ENCODE measurements at regions not wholly inside any gene's neighbourhood (a gene's known extent, or its start where the extent isn't known, plus 50 kb on each side); places are given as distances from the start of the nearest gene placed in this dataset.

GRCh38 chr6:153580776-153581175 is 449.7 kb upstream of the RGS17 start:
- no TSS peak for BruUV-seq (replicated peaks)
- peaks cover 6% of the 10 kb centered on the region for H3K9me3 ChIP-seq (replicated peaks; ENCODE audit: control insufficient read depth, insufficient read depth, low read depth, low read length)
- H3K9me1 ChIP-seq (ENCODE audit: control insufficient read depth, insufficient read depth, low read length) = no peaks in the 10 kb centered on the region
- no peaks in the 10 kb centered on the region for H3K36me3 ChIP-seq (ENCODE audit: control insufficient read depth, insufficient read depth, low read length)
- ATAC-seq (no peak), FAIRE-seq (no peak), DNase-seq (ENCODE audit: extremely low read depth in 1 of 4, low spot score in 3 of 4) (no peak)
- no peaks in the 10 kb centered on the region for H3K79me2 ChIP-seq (ENCODE audit: control insufficient read depth, insufficient read depth, low read length)
- no peaks in the 10 kb centered on the region for H4K20me1 ChIP-seq (replicated peaks; ENCODE audit: control insufficient read depth, insufficient read depth, low read length)
- ChIA-PET CTCF (ENCODE audit: low intra/inter-chr PET ratio) (no interaction called here), POLR2A (no interaction called here)
- intact Hi-C loops (cut with micrococcal nuclease) = no loop called here
- H2AFZ ChIP-seq (ENCODE audit: low read depth, low read length) = no peak overlapping the region
- TF ChIP-seq, protein P1, sequence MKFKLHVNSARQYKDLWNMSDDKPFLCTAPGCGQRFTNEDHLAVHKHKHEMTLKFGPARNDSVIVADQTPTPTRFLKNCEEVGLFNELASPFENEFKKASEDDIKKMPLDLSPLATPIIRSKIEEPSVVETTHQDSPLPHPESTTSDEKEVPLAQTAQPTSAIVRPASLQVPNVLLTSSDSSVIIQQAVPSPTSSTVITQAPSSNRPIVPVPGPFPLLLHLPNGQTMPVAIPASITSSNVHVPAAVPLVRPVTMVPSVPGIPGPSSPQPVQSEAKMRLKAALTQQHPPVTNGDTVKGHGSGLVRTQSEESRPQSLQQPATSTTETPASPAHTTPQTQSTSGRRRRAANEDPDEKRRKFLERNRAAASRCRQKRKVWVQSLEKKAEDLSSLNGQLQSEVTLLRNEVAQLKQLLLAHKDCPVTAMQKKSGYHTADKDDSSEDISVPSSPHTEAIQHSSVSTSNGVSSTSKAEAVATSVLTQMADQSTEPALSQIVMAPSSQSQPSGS (CRISPR knock-in tag; IDR thresholded peaks at IDR 0.05) = no peak
- TF ChIP-seq, protein P2, sequence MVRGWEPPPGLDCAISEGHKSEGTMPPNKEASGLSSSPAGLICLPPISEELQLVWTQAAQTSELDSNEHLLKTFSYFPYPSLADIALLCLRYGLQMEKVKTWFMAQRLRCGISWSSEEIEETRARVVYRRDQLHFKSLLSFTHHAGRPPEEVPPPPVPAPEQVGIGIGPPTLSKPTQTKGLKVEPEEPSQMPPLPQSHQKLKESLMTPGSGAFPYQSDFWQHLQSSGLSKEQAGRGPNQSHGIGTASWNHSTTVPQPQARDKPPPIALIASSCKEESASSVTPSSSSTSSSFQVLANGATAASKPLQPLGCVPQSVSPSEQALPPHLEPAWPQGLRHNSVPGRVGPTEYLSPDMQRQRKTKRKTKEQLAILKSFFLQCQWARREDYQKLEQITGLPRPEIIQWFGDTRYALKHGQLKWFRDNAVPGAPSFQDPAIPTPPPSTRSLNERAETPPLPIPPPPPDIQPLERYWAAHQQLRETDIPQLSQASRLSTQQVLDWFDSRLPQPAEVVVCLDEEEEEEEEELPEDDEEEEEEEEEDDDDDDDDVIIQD (CRISPR knock-in tag; IDR thresholded peaks at IDR 0.05) = no peak
- no peak for TF ChIP-seq TCFL5 (CRISPR knock-in tag; conservative IDR thresholded peaks at IDR 0.05)
- no peak for TF ChIP-seq GTF2A2 (tag; IDR thresholded peaks at IDR 0.05)
- TF ChIP-seq ARID4B (CRISPR knock-in tag; IDR thresholded peaks at IDR 0.05) = no peak
- no peak for TF ChIP-seq ZNF134 (CRISPR knock-in tag; conservative IDR thresholded peaks at IDR 0.05)
- TF ChIP-seq SOX6 (IDR thresholded peaks at IDR 0.05) = no peak
- TF ChIP-seq, protein P3, sequence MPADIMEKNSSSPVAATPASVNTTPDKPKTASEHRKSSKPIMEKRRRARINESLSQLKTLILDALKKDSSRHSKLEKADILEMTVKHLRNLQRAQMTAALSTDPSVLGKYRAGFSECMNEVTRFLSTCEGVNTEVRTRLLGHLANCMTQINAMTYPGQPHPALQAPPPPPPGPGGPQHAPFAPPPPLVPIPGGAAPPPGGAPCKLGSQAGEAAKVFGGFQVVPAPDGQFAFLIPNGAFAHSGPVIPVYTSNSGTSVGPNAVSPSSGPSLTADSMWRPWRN (IDR thresholded peaks at IDR 0.05; ENCODE audit: low read depth) = no peak
- no peak for TF ChIP-seq POLR3G (IDR thresholded peaks at IDR 0.05; ENCODE audit: extremely low read depth, insufficient read length, insufficient replicate concordance)
- TF ChIP-seq, protein P4, sequence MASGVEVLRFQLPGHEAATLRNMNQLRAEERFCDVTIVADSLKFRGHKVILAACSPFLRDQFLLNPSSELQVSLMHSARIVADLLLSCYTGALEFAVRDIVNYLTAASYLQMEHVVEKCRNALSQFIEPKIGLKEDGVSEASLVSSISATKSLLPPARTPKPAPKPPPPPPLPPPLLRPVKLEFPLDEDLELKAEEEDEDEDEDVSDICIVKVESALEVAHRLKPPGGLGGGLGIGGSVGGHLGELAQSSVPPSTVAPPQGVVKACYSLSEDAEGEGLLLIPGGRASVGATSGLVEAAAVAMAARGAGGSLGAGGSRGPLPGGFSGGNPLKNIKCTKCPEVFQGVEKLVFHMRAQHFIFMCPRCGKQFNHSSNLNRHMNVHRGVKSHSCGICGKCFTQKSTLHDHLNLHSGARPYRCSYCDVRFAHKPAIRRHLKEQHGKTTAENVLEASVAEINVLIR (CRISPR knock-in tag; IDR thresholded peaks at IDR 0.05) = no peak
- TF ChIP-seq ILK (tag; IDR thresholded peaks at IDR 0.05; ENCODE audit: borderline replicate concordance, low read depth) = no peak
- no peak for TF ChIP-seq U2AF1 (optimal IDR thresholded peaks at IDR 0.05; ENCODE audit: low read depth, low read length)
- TF ChIP-seq ZNF778 (CRISPR knock-in tag; IDR thresholded peaks at IDR 0.05) = no peak
- no peaks in the 10 kb centered on the region for H3K4me1 ChIP-seq (replicated peaks in 1 of 2; ENCODE audit: control insufficient read depth in 2 of 2, insufficient read depth in 2 of 2, low read length in 2 of 2)
- no peak overlapping the region for H3K4me3 ChIP-seq
- no peak overlapping the region for H3K27ac ChIP-seq (ENCODE audit: extremely low read depth, low read depth, low read length)
- in situ Hi-C loops (cut with MboI) = no loop called here
- H3K27me3 ChIP-seq (ENCODE audit: control insufficient read depth in 2 of 2, insufficient read depth in 2 of 2, low read length in 2 of 2) = no peaks in the 10 kb centered on the region
- no peak overlapping the region for H3K4me2 ChIP-seq (ENCODE audit: insufficient read depth, low read length)
- 0% methylated on average over 2 of the region's 2 CpGs for WGBS (ENCODE audit: insufficient coverage, low coverage, missing lambda C conversion rate)
- H3K9ac ChIP-seq (ENCODE audit: insufficient read depth in 1 of 2, low read depth in 2 of 2, low read length in 2 of 2) = no peak overlapping the region
